Progenitor cell of endocrine pancreas (in vitro differentiated cells): ENCODE measurements at regions not wholly inside any gene's neighbourhood (a gene's known extent, or its start where the extent isn't known, plus 50 kb on each side); places are given as distances from the start of the nearest gene placed in this dataset.

ENCODE experiments used
- DNase-seq: peaks from one replicate; pipeline ENCODE4 v3.0.0; 2021; ENCODE audit warnings: low spot score; ENCODE audit not compliant: unreplicated experiment
- H3K27ac Mint-ChIP-seq: 2 replicates; pipeline ENCODE4 v1.8.0; 2021; ENCODE audit warnings: mild to moderate bottlenecking, moderate library complexity, mixed read lengths
- H3K27me3 Mint-ChIP-seq: 2 replicates; pipeline ENCODE4 v1.8.0; 2021; ENCODE audit warnings: mixed read lengths
- H3K36me3 Mint-ChIP-seq: 2 replicates; pipeline ENCODE4 v1.8.0; 2022; ENCODE audit warnings: mixed read lengths; ENCODE audit not compliant: insufficient read depth
- H3K4me1 Mint-ChIP-seq: 2 replicates; pipeline ENCODE4 v1.8.0; 2021; ENCODE audit warnings: low read depth, mixed read lengths
- H3K4me3 Mint-ChIP-seq: 2 replicates; pipeline ENCODE4 v1.8.0; 2021; ENCODE audit warnings: low read depth, mild to moderate bottlenecking, moderate library complexity, mixed read lengths
- H3K9me3 Mint-ChIP-seq: 2 replicates; pipeline ENCODE4 v1.8.0; 2021; ENCODE audit warnings: low read depth, mixed read lengths
- CTCF ChIP-seq: fragments of 200-600 bp; sonication (generic); IDR thresholded peaks from one replicate; pipeline ENCODE4 v1.5.0; 2021; ENCODE audit warnings: antibody characterized with exemption, mild to moderate bottlenecking; ENCODE audit not compliant: unreplicated experiment

- Mint-ChIP-seq H3K27me3 (peaks cover 24% of the 10 kb centered on the region), H3K27ac (no peak overlapping the region), H3K9me3 (no peaks in the 10 kb centered on the region), H3K4me3 (no peak overlapping the region), H3K36me3 (no peaks in the 10 kb centered on the region), H3K4me1 (peaks cover 3% of the 10 kb centered on the region)
- no peak for TF ChIP-seq CTCF
- DNase-seq = no peak
Observed at GRCh38 chr10:23534326-23534725, 95.5 kb downstream of the OTUD1 start.

GRCh38 chr10:23534761-23535160 is 95.9 kb downstream of the OTUD1 start:
- H3K36me3 Mint-ChIP-seq = no peaks in the 10 kb centered on the region
- no peaks in the 10 kb centered on the region for H3K9me3 Mint-ChIP-seq
- no peak overlapping the region for H3K4me3 Mint-ChIP-seq
- no peak overlapping the region for H3K27ac Mint-ChIP-seq
- peaks cover 3% of the 10 kb centered on the region for H3K4me1 Mint-ChIP-seq
- TF ChIP-seq CTCF = no peak
- DNase-seq = no peak
- peaks cover 24% of the 10 kb centered on the region for H3K27me3 Mint-ChIP-seq

- H3K4me3 Mint-ChIP-seq = no peak overlapping the region
- H3K27ac Mint-ChIP-seq = no peak overlapping the region
- TF ChIP-seq CTCF = no peak
- H3K27me3 Mint-ChIP-seq = peaks cover 24% of the 10 kb centered on the region
- DNase-seq = no peak
- H3K36me3 Mint-ChIP-seq = no peaks in the 10 kb centered on the region
- H3K4me1 Mint-ChIP-seq = peaks cover 3% of the 10 kb centered on the region
- H3K9me3 Mint-ChIP-seq = no peaks in the 10 kb centered on the region
Observed at GRCh38 chr10:23535381-23535780, 96.5 kb downstream of the OTUD1 start.

- Mint-ChIP-seq H3K27ac (no peak overlapping the region), H3K4me3 (no peak overlapping the region), H3K4me1 (peaks cover 3% of the 10 kb centered on the region), H3K36me3 (no peaks in the 10 kb centered on the region), H3K9me3 (no peaks in the 10 kb centered on the region), H3K27me3 (peaks cover 10% of the 10 kb centered on the region)
- no peak for DNase-seq
- TF ChIP-seq CTCF = no peak
Observed at GRCh38 chr10:23538968-23539367, 100.1 kb downstream of the OTUD1 start.

GRCh38 chr10:23540401-23541030 is 101.6 kb downstream of the OTUD1 start:
- DNase-seq = no peak
- Mint-ChIP-seq H3K27me3 (peaks cover 10% of the 10 kb centered on the region), H3K36me3 (no peaks in the 10 kb centered on the region), H3K4me3 (no peak overlapping the region), H3K9me3 (no peaks in the 10 kb centered on the region), H3K4me1 (no peaks in the 10 kb centered on the region), H3K27ac (no peak overlapping the region)
- TF ChIP-seq CTCF = no peak
